ENCODE measurements at regions not wholly inside any gene's neighbourhood (a gene's known extent, or its start where the extent isn't known, plus 50 kb on each side); places are given as distances from the start of the nearest gene placed in this dataset.

DNA sequence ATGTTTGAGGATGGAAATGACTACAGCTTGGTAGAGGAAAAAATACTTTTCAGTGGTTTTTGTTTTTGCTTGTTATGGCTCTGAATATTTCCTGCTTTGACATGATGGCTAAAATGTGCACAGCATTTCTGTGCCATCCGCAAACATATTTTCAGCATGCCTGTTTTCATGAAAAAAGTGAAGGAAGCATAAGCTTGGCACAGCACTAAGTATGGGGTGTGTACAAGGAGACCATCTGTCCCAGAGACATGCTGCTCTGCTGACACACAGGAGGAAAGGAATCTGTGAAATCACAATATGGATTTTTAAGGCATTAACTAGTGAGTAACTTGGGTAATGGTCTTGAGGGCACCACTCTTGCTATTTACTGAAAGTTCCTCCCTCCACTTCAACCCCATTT lies 595.5 kb downstream of the RWDD3 start:
- Histone ChIP-seq H3K27ac (ENCODE audit: low read depth in 2 of 2, low read length in 1 of 2) (no peak overlapping the region), H3K27me3 (ENCODE audit: control insufficient read depth in 1 of 2, insufficient read depth in 2 of 2, low read length in 2 of 2) (no peaks in the 10 kb centered on the region), H3K4me1 (ENCODE audit: control insufficient read depth in 2 of 2, insufficient read depth in 2 of 2, low read length in 1 of 2) (no peaks in the 10 kb centered on the region), H3K36me3 (ENCODE audit: control insufficient read depth in 2 of 2, insufficient read depth in 2 of 2, low read length in 1 of 2) (no peaks in the 10 kb centered on the region), H3K9me3 (ENCODE audit: control insufficient read depth in 2 of 2, insufficient read depth in 1 of 2, low read depth in 1 of 2, low read length in 1 of 2) (no peaks in the 10 kb centered on the region), H3K4me3 (ENCODE audit: low read depth in 1 of 2, low read length in 2 of 2) (no peak overlapping the region)
- WGBS, 2 donors = 91% methylated on average over 1 of the region's 1 CpG

DNA sequence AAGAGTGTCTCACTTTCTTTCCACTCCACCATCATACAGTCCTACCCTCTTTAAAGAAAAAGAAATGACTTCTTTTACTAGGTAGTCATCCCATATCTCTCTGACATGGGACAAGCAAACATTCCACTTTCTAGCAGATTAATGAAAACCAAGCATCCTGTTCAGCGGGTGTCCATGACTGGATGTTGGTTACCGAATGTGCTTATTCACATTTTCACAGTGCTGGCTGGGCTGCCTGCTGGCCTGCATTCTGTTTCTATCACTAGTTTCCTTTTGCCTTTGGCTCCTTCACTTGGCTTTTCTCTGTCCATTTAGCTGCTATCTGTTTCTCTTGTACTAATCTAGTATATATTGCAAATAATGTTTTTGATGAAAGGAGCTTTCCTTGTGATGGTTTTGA lies 598.4 kb downstream of the RWDD3 start:
- 76% methylated on average over 2 of the region's 2 CpGs for WGBS, 2 donors
- no peaks in the 10 kb centered on the region for H3K27me3 ChIP-seq (ENCODE audit: control insufficient read depth in 1 of 2, insufficient read depth in 2 of 2, low read length in 2 of 2)
- no peaks in the 10 kb centered on the region for H3K36me3 ChIP-seq (ENCODE audit: control insufficient read depth in 2 of 2, insufficient read depth in 2 of 2, low read length in 1 of 2)
- no peaks in the 10 kb centered on the region for H3K9me3 ChIP-seq (ENCODE audit: control insufficient read depth in 2 of 2, insufficient read depth in 1 of 2, low read depth in 1 of 2, low read length in 1 of 2)
- no peak overlapping the region for H3K27ac ChIP-seq (ENCODE audit: low read depth in 2 of 2, low read length in 1 of 2)
- no peak overlapping the region for H3K4me3 ChIP-seq (ENCODE audit: low read depth in 1 of 2, low read length in 2 of 2)
- no peaks in the 10 kb centered on the region for H3K4me1 ChIP-seq (ENCODE audit: control insufficient read depth in 2 of 2, insufficient read depth in 2 of 2, low read length in 1 of 2)

DNA sequence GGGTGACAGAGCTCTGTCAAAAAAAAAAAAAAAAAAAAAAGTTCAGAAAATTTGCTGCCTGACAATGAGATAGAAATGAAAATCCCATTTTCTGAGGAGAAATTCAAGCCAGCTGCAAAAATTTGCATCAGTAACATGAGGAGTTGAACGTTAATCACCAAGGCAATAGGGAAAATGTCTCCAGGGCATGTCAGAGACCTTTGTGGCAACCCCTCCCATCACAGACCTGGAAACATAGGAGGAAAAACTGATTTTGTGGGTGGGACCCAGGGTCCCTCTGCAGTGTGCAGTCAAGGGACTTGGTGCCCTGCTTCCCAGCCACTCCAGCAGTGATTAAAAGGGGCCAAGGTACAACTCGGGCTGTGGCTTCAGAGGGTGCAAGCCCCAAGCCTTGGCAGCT lies 615.4 kb downstream of the RWDD3 start:
- Histone ChIP-seq H3K27me3 (ENCODE audit: control insufficient read depth in 1 of 2, insufficient read depth in 2 of 2, low read length in 2 of 2) (no peaks in the 10 kb centered on the region), H3K4me1 (ENCODE audit: control insufficient read depth in 2 of 2, insufficient read depth in 2 of 2, low read length in 1 of 2) (no peaks in the 10 kb centered on the region), H3K27ac (ENCODE audit: low read depth in 2 of 2, low read length in 1 of 2) (no peak overlapping the region), H3K4me3 (ENCODE audit: low read depth in 1 of 2, low read length in 2 of 2) (no peak overlapping the region), H3K9me3 (ENCODE audit: control insufficient read depth in 2 of 2, insufficient read depth in 1 of 2, low read depth in 1 of 2, low read length in 1 of 2) (peaks cover 0 to 6% of the 10 kb centered on the region in 2 donors), H3K36me3 (ENCODE audit: control insufficient read depth in 2 of 2, insufficient read depth in 2 of 2, low read length in 1 of 2) (no peaks in the 10 kb centered on the region)
- WGBS, 2 donors = 70 to 80% methylated on average over 2 of the region's 2 CpGs

DNA sequence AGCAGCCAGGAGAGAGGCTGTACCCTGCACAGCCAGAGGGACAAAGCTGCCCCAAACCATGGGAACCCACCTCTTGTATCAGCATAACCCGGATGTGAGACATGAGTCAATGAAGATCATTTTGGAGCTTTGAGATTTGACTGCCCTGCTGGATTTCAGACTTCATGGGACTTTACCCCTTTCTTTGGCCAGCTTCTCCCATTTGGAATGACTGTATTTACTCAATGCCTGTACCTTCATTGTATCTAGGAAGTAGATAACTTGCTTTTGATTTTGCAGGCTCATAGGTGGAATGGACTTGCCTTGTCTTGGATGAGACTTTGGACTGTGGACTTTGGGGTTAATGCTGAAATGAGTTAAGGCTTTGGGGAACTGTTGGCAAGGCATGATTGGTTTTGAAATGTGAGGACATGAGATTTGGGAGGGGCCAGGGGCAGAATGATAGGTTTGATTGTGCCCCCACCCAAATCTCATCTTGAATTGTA lies 616.2 kb downstream of the RWDD3 start:
- H3K4me1 ChIP-seq (ENCODE audit: control insufficient read depth in 2 of 2, insufficient read depth in 2 of 2, low read length in 1 of 2) = no peaks in the 10 kb centered on the region
- H3K27me3 ChIP-seq (ENCODE audit: control insufficient read depth in 1 of 2, insufficient read depth in 2 of 2, low read length in 2 of 2) = no peaks in the 10 kb centered on the region
- H3K4me3 ChIP-seq (ENCODE audit: low read depth in 1 of 2, low read length in 2 of 2) = no peak overlapping the region
- peaks cover 0 to 7% of the 10 kb centered on the region in 2 donors for H3K9me3 ChIP-seq (ENCODE audit: control insufficient read depth in 2 of 2, insufficient read depth in 1 of 2, low read depth in 1 of 2, low read length in 1 of 2)
- no peaks in the 10 kb centered on the region for H3K36me3 ChIP-seq (ENCODE audit: control insufficient read depth in 2 of 2, insufficient read depth in 2 of 2, low read length in 1 of 2)
- 71 to 92% methylated on average over 1 of the region's 1 CpG for WGBS, 2 donors
- no peak overlapping the region for H3K27ac ChIP-seq (ENCODE audit: low read depth in 2 of 2, low read length in 1 of 2)

DNA sequence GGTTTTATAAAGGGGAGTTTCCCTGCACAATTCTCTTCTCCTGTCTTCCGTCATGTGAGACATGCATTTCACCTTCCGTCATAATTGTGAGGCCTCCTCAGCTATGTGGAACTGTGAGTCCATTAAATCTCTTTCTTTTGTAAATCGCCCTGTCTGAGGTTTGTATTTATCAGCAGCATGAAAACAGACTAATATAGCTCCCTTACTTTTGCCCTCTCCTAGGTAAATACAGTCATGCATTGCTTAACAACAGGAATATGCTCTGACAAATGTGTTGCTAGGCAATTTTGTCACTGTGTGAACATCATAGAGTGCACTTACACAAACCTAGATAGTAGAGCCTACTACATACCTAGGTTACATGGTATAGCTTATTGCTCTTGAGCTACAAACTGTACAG lies 616.8 kb downstream of the RWDD3 start:
- WGBS, 2 donors = 80 to 89% methylated on average over 3 of the region's 3 CpGs
- no peak overlapping the region for H3K27ac ChIP-seq (ENCODE audit: low read depth in 2 of 2, low read length in 1 of 2)
- no peaks in the 10 kb centered on the region for H3K27me3 ChIP-seq (ENCODE audit: control insufficient read depth in 1 of 2, insufficient read depth in 2 of 2, low read length in 2 of 2)
- no peaks in the 10 kb centered on the region for H3K4me1 ChIP-seq (ENCODE audit: control insufficient read depth in 2 of 2, insufficient read depth in 2 of 2, low read length in 1 of 2)
- no peaks in the 10 kb centered on the region for H3K36me3 ChIP-seq (ENCODE audit: control insufficient read depth in 2 of 2, insufficient read depth in 2 of 2, low read length in 1 of 2)
- H3K4me3 ChIP-seq (ENCODE audit: low read depth in 1 of 2, low read length in 2 of 2) = no peak overlapping the region
- peaks cover 0 to 7% of the 10 kb centered on the region in 2 donors for H3K9me3 ChIP-seq (ENCODE audit: control insufficient read depth in 2 of 2, insufficient read depth in 1 of 2, low read depth in 1 of 2, low read length in 1 of 2)

DNA sequence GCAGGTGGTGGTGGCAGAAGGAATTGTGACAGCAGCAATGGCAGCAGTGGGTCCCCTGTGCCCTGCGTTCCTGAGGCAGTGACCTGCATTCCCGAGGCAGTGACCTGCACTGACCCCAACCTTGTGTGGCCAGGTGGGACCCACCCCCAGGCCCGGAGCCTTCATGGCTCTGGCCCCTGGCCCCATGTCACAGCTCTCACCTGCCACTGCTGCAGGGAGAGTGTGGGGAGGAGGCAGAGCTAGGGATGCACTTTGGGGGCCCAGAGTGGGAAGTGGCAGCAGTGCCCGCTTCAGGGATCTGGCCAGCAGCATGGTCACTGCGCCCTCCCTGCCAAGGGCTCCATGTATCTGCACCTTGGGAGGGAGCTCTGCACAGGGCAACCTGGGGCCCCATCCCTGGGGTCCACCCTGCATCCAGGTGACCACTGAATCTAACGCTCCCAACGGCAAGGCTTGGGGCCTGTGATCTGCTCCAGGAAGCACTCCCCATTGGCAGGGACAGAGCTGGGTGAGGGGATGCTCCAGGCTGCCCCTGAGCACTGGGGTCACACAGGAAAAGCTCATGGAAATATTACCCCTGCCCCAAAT lies 618.6 kb downstream of the RWDD3 start:
- Histone ChIP-seq H3K36me3 (ENCODE audit: control insufficient read depth in 2 of 2, insufficient read depth in 2 of 2, low read length in 1 of 2) (no peaks in the 10 kb centered on the region), H3K27ac (ENCODE audit: low read depth in 2 of 2, low read length in 1 of 2) (no peak overlapping the region), H3K27me3 (ENCODE audit: control insufficient read depth in 1 of 2, insufficient read depth in 2 of 2, low read length in 2 of 2) (no peaks in the 10 kb centered on the region), H3K9me3 (ENCODE audit: control insufficient read depth in 2 of 2, insufficient read depth in 1 of 2, low read depth in 1 of 2, low read length in 1 of 2) (peaks cover 0 to 7% of the 10 kb centered on the region in 2 donors), H3K4me3 (ENCODE audit: low read depth in 1 of 2, low read length in 2 of 2) (no peak overlapping the region), H3K4me1 (ENCODE audit: control insufficient read depth in 2 of 2, insufficient read depth in 2 of 2, low read length in 1 of 2) (no peaks in the 10 kb centered on the region)
- 71 to 81% methylated on average over 7 of the region's 7 CpGs for WGBS, 2 donors

DNA sequence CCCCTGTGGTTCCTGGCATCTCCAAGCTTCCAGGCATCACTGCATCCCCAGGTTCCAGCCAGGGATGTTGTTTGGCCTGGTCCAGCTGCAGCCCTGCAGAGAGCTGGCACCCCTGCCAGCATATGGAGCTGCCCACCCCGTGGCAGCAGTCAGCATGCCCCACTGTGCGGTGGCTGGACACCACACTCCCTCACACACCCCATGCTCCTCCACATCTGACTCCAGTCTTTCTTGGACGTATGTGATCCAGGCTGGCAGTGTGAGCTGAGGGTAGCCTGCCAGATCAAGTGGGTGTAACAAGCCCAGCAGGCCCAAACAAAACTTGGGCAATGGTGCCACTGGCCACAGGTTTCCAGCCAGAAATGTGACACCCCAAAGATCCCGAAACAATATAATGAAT lies 620.4 kb downstream of the RWDD3 start:
- WGBS, 2 donors = 61 to 78% methylated on average over 4 of the region's 4 CpGs
- no peaks in the 10 kb centered on the region for H3K36me3 ChIP-seq (ENCODE audit: control insufficient read depth in 2 of 2, insufficient read depth in 2 of 2, low read length in 1 of 2)
- H3K4me1 ChIP-seq (ENCODE audit: control insufficient read depth in 2 of 2, insufficient read depth in 2 of 2, low read length in 1 of 2) = no peaks in the 10 kb centered on the region
- peaks cover 0 to 7% of the 10 kb centered on the region in 2 donors for H3K9me3 ChIP-seq (ENCODE audit: control insufficient read depth in 2 of 2, insufficient read depth in 1 of 2, low read depth in 1 of 2, low read length in 1 of 2)
- no peak overlapping the region for H3K4me3 ChIP-seq (ENCODE audit: low read depth in 1 of 2, low read length in 2 of 2)
- H3K27me3 ChIP-seq (ENCODE audit: control insufficient read depth in 1 of 2, insufficient read depth in 2 of 2, low read length in 2 of 2) = no peaks in the 10 kb centered on the region
- no peak overlapping the region for H3K27ac ChIP-seq (ENCODE audit: low read depth in 2 of 2, low read length in 1 of 2)

DNA sequence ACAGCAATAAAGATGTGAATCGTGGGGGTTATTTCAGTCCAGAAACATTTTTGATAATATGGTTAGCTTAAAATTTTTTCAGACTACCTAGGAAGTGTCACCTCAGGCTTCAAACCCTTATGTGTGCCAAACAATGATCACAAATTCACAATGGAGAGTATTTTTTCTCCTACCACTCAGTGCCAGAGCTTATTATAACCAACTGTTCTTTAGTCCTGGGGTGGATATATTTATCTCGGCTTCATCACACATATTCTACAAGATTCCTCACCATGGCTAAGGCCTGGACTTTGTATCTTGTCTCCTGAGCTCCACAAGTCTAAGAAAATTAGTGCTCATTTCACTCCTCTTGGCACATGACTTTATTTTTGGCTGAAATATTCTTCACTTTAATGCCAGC lies 629.1 kb downstream of the RWDD3 start:
- Histone ChIP-seq H3K4me3 (ENCODE audit: low read depth in 1 of 2, low read length in 2 of 2) (no peak overlapping the region), H3K27ac (ENCODE audit: low read depth in 2 of 2, low read length in 1 of 2) (no peak overlapping the region), H3K9me3 (ENCODE audit: control insufficient read depth in 2 of 2, insufficient read depth in 1 of 2, low read depth in 1 of 2, low read length in 1 of 2) (no peaks in the 10 kb centered on the region), H3K36me3 (ENCODE audit: control insufficient read depth in 2 of 2, insufficient read depth in 2 of 2, low read length in 1 of 2) (no peaks in the 10 kb centered on the region), H3K27me3 (ENCODE audit: control insufficient read depth in 1 of 2, insufficient read depth in 2 of 2, low read length in 2 of 2) (no peaks in the 10 kb centered on the region), H3K4me1 (ENCODE audit: control insufficient read depth in 2 of 2, insufficient read depth in 2 of 2, low read length in 1 of 2) (no peaks in the 10 kb centered on the region)
- 77% methylated on average over 2 of the region's 2 CpGs for WGBS, 2 donors

DNA sequence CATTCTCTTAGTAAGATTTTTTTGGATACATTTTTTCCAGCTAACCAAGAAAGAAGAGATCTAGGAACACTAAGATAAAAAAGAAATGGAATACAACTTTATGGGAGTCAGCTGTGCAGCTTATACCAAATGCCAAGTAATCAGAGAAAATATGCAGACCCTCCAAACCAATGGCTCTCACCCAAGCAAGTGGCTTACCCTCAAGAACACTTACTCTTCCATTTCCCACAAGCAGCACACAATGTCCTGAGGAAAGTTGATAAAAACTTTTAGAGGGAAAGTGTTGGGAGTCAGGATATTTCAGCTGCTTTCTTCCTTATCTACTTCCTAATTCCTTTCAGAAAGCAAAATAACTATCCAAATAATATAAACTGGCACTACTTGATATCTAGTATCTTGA lies 631.8 kb downstream of the RWDD3 start:
- Histone ChIP-seq H3K27me3 (ENCODE audit: control insufficient read depth in 1 of 2, insufficient read depth in 2 of 2, low read length in 2 of 2) (no peaks in the 10 kb centered on the region), H3K9me3 (ENCODE audit: control insufficient read depth in 2 of 2, insufficient read depth in 1 of 2, low read depth in 1 of 2, low read length in 1 of 2) (no peaks in the 10 kb centered on the region), H3K4me3 (ENCODE audit: low read depth in 1 of 2, low read length in 2 of 2) (no peak overlapping the region), H3K36me3 (ENCODE audit: control insufficient read depth in 2 of 2, insufficient read depth in 2 of 2, low read length in 1 of 2) (no peaks in the 10 kb centered on the region), H3K27ac (ENCODE audit: low read depth in 2 of 2, low read length in 1 of 2) (no peak overlapping the region), H3K4me1 (ENCODE audit: control insufficient read depth in 2 of 2, insufficient read depth in 2 of 2, low read length in 1 of 2) (no peaks in the 10 kb centered on the region)

DNA sequence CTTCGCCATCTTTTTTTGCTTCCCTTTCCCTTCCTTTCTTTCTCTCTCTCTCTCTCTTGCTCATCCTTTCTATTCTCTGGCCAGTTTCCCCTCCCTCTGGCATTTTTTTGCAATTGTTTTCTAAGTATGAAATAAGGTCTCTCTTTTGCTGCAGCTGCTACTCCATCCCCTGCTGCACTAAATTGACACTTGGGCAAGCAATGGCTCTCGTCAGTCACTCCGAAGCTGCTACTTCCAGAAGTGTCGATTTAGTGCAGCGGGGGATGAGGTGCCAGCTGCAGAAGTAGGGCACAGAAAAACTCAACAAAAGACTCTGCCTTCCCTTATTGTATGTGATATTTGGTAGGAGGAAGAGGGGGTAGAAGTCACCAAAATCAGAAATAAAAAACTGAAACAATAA lies 642.3 kb downstream of the RWDD3 start:
- no peaks in the 10 kb centered on the region for H3K27me3 ChIP-seq (ENCODE audit: control insufficient read depth in 1 of 2, insufficient read depth in 2 of 2, low read length in 2 of 2)
- H3K4me1 ChIP-seq (ENCODE audit: control insufficient read depth in 2 of 2, insufficient read depth in 2 of 2, low read length in 1 of 2) = no peaks in the 10 kb centered on the region
- H3K27ac ChIP-seq (ENCODE audit: low read depth in 2 of 2, low read length in 1 of 2) = no peak overlapping the region
- WGBS, 2 donors = 82 to 87% methylated on average over 5 of the region's 5 CpGs
- H3K36me3 ChIP-seq (ENCODE audit: control insufficient read depth in 2 of 2, insufficient read depth in 2 of 2, low read length in 1 of 2) = no peaks in the 10 kb centered on the region
- H3K4me3 ChIP-seq (ENCODE audit: low read depth in 1 of 2, low read length in 2 of 2) = no peak overlapping the region
- H3K9me3 ChIP-seq (ENCODE audit: control insufficient read depth in 2 of 2, insufficient read depth in 1 of 2, low read depth in 1 of 2, low read length in 1 of 2) = peaks cover 0 to 4% of the 10 kb centered on the region in 2 donors

Measured in esophagus (tissue), 2 donors.